ENCODE measurements at regions not wholly inside any gene's neighbourhood (a gene's known extent, or its start where the extent isn't known, plus 50 kb on each side); places are given as distances from the start of the nearest gene placed in this dataset.
"Not testable (repeated sequence)": the region's sequence is repeated elsewhere in the genome, so short reads cannot be mapped to it uniquely, and the experiment has no call there.

DNA sequence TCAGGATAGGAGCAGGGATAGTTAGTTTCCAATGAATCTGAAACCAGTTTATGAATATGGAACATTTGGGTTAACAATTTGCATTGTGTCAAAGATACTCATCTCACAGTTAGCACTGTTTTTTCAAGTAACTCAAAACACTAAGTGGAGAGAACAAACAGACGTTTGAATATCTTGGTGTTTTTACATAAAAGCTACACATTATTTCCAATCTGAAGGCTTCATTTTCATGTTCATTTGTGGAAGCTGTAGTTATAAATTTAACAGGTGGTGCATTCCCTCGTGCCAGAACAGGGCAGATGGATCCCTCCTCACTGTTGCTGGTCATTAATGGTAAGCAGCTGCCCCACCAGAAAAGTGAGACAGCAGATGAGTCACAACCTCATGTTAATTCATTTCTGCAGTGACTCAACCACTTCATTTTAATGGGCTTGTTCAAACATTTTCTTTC, 286.9 kb downstream of the TMX3 start:
- DNase-seq, result no peak

DNA sequence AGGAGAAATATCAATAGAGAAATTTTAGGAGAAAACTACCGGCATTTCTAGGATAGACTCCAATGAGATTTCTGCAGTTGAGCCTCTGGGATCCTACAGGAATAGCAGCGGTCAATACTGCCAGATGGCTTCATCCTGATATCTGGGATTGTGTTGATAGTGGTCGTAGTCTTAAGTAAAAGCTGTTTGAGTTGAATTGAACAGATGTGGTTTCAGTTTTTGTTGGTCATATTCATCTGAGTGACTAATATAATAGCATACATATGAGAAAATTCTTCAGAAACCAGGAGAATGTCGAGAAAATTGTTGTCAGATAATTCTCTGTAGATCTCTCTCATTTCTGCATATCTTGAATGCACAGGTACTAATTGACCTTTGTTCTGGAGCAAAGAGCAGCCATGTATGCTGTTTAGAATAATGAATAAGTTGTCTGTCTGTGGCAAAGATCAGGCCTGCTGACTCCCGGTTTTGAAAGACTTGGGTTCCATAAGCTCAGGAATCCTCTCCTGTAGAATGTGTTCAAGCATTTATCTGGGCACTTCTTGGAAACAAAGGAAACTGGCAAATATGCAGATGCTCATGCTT, 288.1 kb downstream of the TMX3 start:
- DNase-seq, result no peak

DNA sequence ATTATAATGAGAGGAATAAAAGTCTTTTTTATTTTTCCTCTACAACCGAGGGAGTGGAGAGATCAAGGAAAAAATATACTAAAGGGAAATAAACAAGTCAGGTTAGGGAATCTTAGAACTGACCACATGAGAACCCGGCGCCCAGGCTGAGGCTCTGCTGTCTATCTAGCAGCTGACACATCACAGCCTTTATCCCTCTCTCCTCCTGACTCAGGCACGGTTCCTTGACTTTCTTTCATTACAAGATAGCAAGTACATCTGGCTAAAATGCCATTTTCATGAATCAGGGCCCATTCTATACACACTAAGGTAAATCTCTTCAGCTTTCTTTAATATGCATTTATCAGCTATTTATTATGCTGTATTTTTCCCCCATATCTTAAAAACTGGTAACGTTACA, 296.0 kb downstream of the TMX3 start:
- DNase-seq, result no peak

DNA sequence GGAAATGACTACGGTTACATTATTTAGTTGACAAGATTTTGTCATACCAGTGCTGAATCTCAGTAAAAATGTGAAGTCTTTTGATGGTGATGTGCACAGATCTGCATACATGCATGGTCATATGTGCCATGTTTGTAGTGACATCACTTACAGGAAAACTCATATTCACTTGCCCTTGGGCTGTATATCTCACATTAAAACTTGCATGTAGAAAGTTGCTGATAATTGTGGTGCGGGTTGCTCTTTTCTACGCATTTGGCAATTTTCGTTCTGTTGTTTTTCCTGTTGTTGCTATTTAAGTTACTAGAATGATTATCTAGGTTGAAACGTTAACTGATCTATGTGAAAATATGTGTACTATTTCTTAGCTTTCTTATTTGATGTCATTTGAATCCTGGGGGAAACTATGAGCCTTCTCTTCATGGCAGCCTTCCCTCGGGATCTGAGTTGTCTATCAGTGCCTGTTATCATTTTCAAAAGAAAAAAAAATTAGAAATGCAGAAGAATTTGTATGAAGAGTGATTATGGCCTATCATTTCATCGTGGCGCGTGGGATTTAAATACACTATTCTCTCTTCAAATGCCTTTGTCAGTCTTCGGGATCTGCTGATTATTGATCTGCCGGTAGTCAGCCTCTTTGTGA, 296.6 kb downstream of the TMX3 start:
- DNase-seq, result no peak

- no peak for DNase-seq
These were observed 297.1 kb downstream of the TMX3 start for GRCh38 chr18:68417826-68418225.

DNA sequence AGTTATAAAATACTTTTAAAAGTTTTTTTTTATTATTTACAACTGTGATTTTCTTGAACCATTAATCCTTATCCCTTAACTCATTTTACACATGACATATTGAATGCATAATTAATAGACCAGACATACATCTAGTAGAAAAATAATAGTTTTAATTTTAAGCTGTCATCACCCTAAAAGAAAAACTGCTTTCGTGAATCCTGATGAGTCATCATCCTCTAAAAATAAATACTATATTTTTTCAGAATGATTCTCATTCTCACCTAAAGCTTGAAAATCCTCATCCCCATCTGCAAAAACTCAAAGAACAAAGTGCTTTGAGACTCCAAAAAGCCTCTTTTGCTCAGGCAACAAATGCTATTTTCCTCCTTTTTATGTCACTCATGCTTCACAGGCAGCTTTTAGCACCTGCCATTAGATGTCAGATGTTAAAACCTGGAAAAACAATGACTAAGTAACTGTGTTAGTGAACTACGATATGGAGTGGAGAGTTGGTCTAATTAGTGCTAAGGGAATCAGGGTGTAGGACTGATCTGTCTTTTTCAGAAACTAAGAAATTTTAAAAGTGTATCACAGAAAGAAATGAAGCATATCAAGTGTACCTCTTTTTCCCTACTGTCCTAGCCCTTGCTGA, 297.6 kb downstream of the TMX3 start:
- DNase-seq, result no peak

GRCh38 chr18:68414407-68414806, 300.5 kb downstream of the TMX3 start:
- no peak for DNase-seq

DNA sequence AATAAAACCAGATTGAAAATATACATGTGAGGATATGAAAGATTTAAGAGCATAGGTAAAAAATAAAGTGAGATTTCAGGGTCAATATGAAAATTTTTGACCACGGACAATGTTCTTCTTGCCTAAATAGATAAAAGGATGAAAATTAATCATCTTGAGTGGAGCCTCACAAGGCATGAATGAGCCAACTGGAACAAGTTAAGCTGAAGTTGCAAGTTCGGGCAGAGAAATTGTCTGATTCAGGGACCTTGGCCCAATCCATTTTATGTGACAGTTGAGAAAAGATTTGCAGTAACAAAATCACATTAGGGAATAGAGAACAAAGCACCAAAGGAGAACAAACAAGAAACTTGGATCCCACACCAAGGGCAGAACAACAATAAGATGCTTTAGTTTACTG, 305.3 kb downstream of the TMX3 start:
- no peak for DNase-seq

- DNase-seq, result no peak
These were observed 308.1 kb downstream of the TMX3 start for GRCh38 chr18:68406761-68407160.

DNA sequence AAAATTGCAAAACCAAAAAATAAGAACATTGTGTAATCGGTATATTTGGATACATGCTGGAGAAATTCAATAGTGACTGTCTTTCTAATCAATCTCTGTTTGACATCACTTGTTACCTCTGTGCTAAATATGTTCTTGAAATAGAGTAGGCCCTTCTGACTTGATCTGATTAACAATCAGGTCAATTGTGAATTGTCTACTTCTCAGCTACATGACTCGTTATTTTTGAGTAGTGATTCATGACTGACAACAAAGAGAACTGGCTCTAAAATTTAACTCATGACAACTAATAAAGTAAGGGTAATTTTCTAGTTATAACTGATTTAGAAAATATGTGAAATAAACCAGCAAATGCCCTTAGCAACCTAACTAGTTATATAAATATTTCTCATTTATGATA, 312.1 kb downstream of the TMX3 start:
- DNase-seq, result no peak

GRCh38 chr18:68400889-68401288, 314.0 kb downstream of the TMX3 start:
- no peak for DNase-seq

GRCh38 chr18:68399721-68400120, 315.2 kb downstream of the TMX3 start:
- DNase-seq, result no peak

- no peak for DNase-seq
These were observed 317.5 kb downstream of the TMX3 start for GRCh38 chr18:68397241-68398035.

DNA sequence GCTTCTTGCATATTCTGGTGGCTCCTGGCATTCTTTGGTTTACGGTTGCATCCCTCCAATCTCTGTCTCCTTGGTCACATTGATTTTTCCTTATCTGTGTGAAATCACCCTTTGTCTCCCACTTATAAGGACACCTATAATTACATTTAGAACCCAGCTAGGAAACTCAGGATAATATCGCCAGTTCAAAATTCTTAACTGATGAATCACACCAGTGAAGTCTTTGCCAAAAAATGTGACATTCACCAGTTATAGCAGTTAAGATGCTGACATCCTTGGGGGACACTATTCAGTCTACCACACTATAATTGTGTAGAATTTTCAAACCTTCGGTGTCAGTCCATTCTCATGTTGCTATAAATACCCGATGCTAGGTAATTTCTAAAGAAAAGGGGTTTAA, 320.2 kb downstream of the TMX3 start:
- no peak for DNase-seq

- DNase-seq, result no peak
These were observed 323.1 kb downstream of the TMX3 start for GRCh38 chr18:68391801-68392200.

DNA sequence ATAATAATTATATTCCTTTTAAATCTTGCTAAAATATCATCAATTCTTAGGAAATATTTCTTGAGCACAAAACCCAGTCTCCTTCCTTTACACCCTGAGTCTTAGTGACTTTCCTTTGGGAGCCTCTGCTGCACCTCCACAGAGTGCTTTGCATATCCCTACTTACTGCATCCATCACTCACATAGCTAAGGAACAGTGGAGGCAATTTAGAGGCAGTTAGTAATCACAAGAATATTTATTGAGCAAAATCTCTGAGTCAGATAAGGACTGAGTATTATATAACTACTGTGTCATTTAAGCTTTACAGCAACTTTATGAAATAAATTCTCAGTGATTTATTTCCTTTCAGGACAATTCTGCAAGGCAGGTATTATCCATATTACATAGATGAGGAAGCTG, 327.7 kb downstream of the TMX3 start:
- no peak for DNase-seq

GRCh38 chr18:68383979-68384378, 330.9 kb downstream of the TMX3 start:
- DNase-seq, result not testable (repeated sequence)

DNA sequence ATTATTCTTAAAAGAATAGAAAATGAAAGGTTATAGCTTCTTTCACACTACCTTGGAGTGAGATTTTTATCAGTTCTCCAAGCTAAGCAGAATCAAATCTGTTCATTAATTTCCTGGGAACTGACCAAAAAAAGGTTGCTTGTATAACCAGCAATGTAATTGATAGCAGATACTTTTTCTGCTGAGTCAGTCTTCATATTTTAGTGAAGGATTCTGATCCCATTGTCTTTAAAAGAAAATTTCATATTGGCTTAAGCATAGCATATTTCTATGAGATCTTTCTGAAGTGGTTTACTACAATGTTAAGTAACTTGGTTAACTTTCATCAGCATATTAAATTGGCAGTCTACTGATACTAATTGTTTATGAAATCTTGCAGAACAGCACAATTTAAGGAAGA, 338.0 kb downstream of the TMX3 start:
- no peak for DNase-seq

GRCh38 chr18:68362907-68363306, 352.0 kb downstream of the TMX3 start:
- no peak for DNase-seq

DNA sequence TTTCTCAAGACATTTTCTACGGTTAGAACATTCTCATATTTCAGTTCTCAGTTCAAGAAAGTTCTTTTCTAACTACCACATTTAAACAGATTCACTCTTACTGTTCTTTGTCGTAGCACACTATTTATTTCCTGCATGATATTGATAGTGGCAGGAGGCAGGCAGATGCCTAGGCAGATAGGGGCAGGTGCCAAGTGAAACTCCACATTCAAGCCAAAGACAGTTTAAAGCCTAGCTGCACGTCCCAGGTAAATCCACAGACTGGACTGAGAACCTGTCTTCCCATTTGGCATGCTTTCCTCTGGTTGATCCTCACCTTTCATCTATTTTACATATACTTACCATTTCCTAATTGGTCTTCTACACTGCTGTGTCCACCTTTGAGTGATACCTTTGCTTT, 359.3 kb downstream of the TMX3 start:
- no peak for DNase-seq

GRCh38 chr18:68354176-68354575, 360.7 kb downstream of the TMX3 start:
- no peak for DNase-seq

- no peak for DNase-seq
These were observed 372.8 kb downstream of the TMX3 start for GRCh38 chr18:68342039-68342659.

DNA sequence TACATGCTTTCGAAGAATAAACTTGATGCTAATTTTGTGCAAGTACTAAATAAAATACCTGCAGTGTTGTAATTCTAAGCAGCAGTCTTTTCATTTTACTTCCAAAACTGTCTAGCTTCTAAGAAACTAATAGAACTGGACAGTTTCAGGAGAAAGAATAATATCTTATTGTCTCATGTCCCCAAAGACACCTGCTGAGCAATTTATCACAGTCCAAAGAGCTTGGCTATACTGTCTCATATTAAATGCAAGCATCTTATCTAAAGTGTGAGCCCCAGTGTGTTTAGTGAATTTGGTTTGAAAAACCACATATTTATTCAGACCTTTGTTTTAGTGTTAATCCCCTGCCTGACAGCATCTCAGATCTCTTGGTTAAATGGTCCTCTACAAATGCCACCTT, 374.3 kb downstream of the TMX3 start:
- no peak for DNase-seq
